ENCODE measurements at regions not wholly inside any gene's neighbourhood (a gene's known extent, or its start where the extent isn't known, plus 50 kb on each side); places are given as distances from the start of the nearest gene placed in this dataset.

GRCh38 chr6:93124006-93124632, 295.2 kb downstream of the EPHA7 start:
- no peak for DNase-seq
- no peaks in the 10 kb centered on the region for H3K36me3 ChIP-seq (replicated peaks)
- H3K4me3 ChIP-seq (ENCODE audit: low read depth, low read length) = no peak overlapping the region
- in situ Hi-C loops (cut with HindIII; ENCODE audit: low pct_ligation_motif_present, low sequenced_read_pairs) = no loop called here
- H3K27me3 ChIP-seq (replicated peaks) = no peaks in the 10 kb centered on the region
- H3K27ac ChIP-seq = no peak overlapping the region
- no peak for TF ChIP-seq CTCF (IDR thresholded peaks at IDR 0.05; ENCODE audit: low read depth, low read length, missing control alignments)

- Histone ChIP-seq H3K27ac (no peak overlapping the region), H3K4me3 (ENCODE audit: low read depth, low read length) (no peak overlapping the region), H3K36me3 (replicated peaks) (no peaks in the 10 kb centered on the region), H3K27me3 (replicated peaks) (no peaks in the 10 kb centered on the region)
- DNase-seq = no peak
- no peak for TF ChIP-seq CTCF (IDR thresholded peaks at IDR 0.05; ENCODE audit: low read depth, low read length, missing control alignments)
- in situ Hi-C loops (cut with HindIII; ENCODE audit: low pct_ligation_motif_present, low sequenced_read_pairs) = no loop called here
Measured at GRCh38 chr6:93123585-93123984, 295.8 kb downstream of the EPHA7 start.

GRCh38 chr6:93120154-93120742, 299.1 kb downstream of the EPHA7 start:
- in situ Hi-C loops (cut with HindIII; ENCODE audit: low pct_ligation_motif_present, low sequenced_read_pairs) = no loop called here
- H3K27me3 ChIP-seq (replicated peaks) = no peaks in the 10 kb centered on the region
- no peak for DNase-seq

GRCh38 chr6:93105907-93106306, 313.5 kb downstream of the EPHA7 start:
- Histone ChIP-seq H3K27me3 (replicated peaks) (no peaks in the 10 kb centered on the region), H3K36me3 (replicated peaks) (no peaks in the 10 kb centered on the region), H3K27ac (no peak overlapping the region), H3K4me3 (ENCODE audit: low read depth, low read length) (no peak overlapping the region)
- no peak for TF ChIP-seq CTCF (IDR thresholded peaks at IDR 0.05; ENCODE audit: low read depth, low read length, missing control alignments)
- DNase-seq = no peak
- in situ Hi-C loops (cut with HindIII; ENCODE audit: low pct_ligation_motif_present, low sequenced_read_pairs) = no loop called here

More at GRCh38 chr6:93120154-93120742, 299.1 kb downstream of the EPHA7 start:
- TF ChIP-seq CTCF (IDR thresholded peaks at IDR 0.05; ENCODE audit: low read depth, low read length, missing control alignments) = no peak
- Histone ChIP-seq H3K36me3 (replicated peaks) (no peaks in the 10 kb centered on the region), H3K27ac (no peak overlapping the region), H3K4me3 (ENCODE audit: low read depth, low read length) (no peak overlapping the region)

- H3K36me3 ChIP-seq (replicated peaks) = no peaks in the 10 kb centered on the region
- DNase-seq = no peak
- H3K27ac ChIP-seq = no peak overlapping the region
- no peak for TF ChIP-seq CTCF (IDR thresholded peaks at IDR 0.05; ENCODE audit: low read depth, low read length, missing control alignments)
- in situ Hi-C loops (cut with HindIII; ENCODE audit: low pct_ligation_motif_present, low sequenced_read_pairs) = no loop called here
- no peak overlapping the region for H3K4me3 ChIP-seq (ENCODE audit: low read depth, low read length)
- no peaks in the 10 kb centered on the region for H3K27me3 ChIP-seq (replicated peaks)
Measured at GRCh38 chr6:93105017-93105416, 314.3 kb downstream of the EPHA7 start.

Measured in brain microvascular endothelial cell (primary cell).